HG03575 (cell line): ENCODE measurements at regions not wholly inside any gene's neighbourhood (a gene's known extent, or its start where the extent isn't known, plus 50 kb on each side); places are given as distances from the start of the nearest gene placed in this dataset.

Source experiments
- ATAC-seq: cut with Tn5 transposase; IDR thresholded peaks from one replicate; pipeline ENCODE4 v1.9.1; 2021; ENCODE audit not compliant: unreplicated experiment, insufficient number of reproducible peaks, low FRiP score; ENCODE audit errors: extremely low read depth

GRCh38 chr21:27406300-27407009 is 439.6 kb upstream of the ADAMTS5 start:
- ATAC-seq: no peak

GRCh38 chr21:27403011-27403410 is 436.1 kb upstream of the ADAMTS5 start:
- no peak for ATAC-seq

- ATAC-seq: no peak
Observed at GRCh38 chr21:27400045-27400444, 433.2 kb upstream of the ADAMTS5 start.

GRCh38 chr21:27397578-27397977 is 430.7 kb upstream of the ADAMTS5 start:
- no peak for ATAC-seq

- no peak for ATAC-seq
Observed at GRCh38 chr21:27393726-27394125, 426.8 kb upstream of the ADAMTS5 start.

- no peak for ATAC-seq
Observed at GRCh38 chr21:27391990-27392389, 425.1 kb upstream of the ADAMTS5 start.

GRCh38 chr21:27390384-27390783 is 423.5 kb upstream of the ADAMTS5 start:
- no peak for ATAC-seq

- ATAC-seq: no peak
Observed at GRCh38 chr21:27388825-27389224, 421.9 kb upstream of the ADAMTS5 start.

GRCh38 chr21:27382404-27382803 is 415.5 kb upstream of the ADAMTS5 start:
- ATAC-seq: no peak

- no peak for ATAC-seq
Observed at GRCh38 chr21:27380303-27380702, 413.4 kb upstream of the ADAMTS5 start.

GRCh38 chr21:27379354-27379753 is 412.5 kb upstream of the ADAMTS5 start:
- no peak for ATAC-seq

- no peak for ATAC-seq
Observed at GRCh38 chr21:27372381-27372780, 405.5 kb upstream of the ADAMTS5 start.

GRCh38 chr21:27371975-27372331 is 405.1 kb upstream of the ADAMTS5 start:
- ATAC-seq: no peak

GRCh38 chr21:27371115-27371974 is 404.5 kb upstream of the ADAMTS5 start:
- no peak for ATAC-seq

- no peak for ATAC-seq
Observed at GRCh38 chr21:27369978-27370571, 403.2 kb upstream of the ADAMTS5 start.

GRCh38 chr21:27369234-27369633 is 402.3 kb upstream of the ADAMTS5 start:
- no peak for ATAC-seq

- ATAC-seq: no peak
Observed at GRCh38 chr21:27366646-27367235, 399.9 kb upstream of the ADAMTS5 start.

GRCh38 chr21:27366036-27366435 is 399.1 kb upstream of the ADAMTS5 start:
- ATAC-seq: no peak

- ATAC-seq: no peak
Observed at GRCh38 chr21:27365394-27365793, 398.5 kb upstream of the ADAMTS5 start.
